Stomach smooth muscle (tissue), 2 donors: ENCODE measurements at regions not wholly inside any gene's neighbourhood (a gene's known extent, or its start where the extent isn't known, plus 50 kb on each side); places are given as distances from the start of the nearest gene placed in this dataset.

Experiments
- H3K27ac ChIP-seq: one replicate; pipeline ENCODE4 v1.7.0; 2013; ENCODE audit warnings: mild to moderate bottlenecking, low read length, inconsistent platforms
- H3K27me3 ChIP-seq, 2 donors: one replicate each; pipeline ENCODE4 v1.7.0; 2013; ENCODE audit warnings: low read length in 2 of 2; ENCODE audit not compliant: insufficient read depth in 2 of 2, control insufficient read depth in 1 of 2
- H3K36me3 ChIP-seq, 2 donors: one replicate each; pipeline ENCODE4 v1.7.0; 2013; ENCODE audit warnings: low read length in 2 of 2; ENCODE audit not compliant: control insufficient read depth in 2 of 2, insufficient read depth in 2 of 2
- H3K4me1 ChIP-seq: one replicate; pipeline ENCODE4 v1.7.0; 2013; ENCODE audit warnings: low read length; ENCODE audit not compliant: control insufficient read depth, insufficient read depth
- H3K4me3 ChIP-seq, 2 donors: one replicate each; pipeline ENCODE4 v1.7.0; 2013; ENCODE audit warnings: low read length in 2 of 2
- H3K9ac ChIP-seq, 2 donors: one replicate each; pipeline ENCODE4 v1.7.0; 2013; ENCODE audit warnings: low read length in 2 of 2, mild to moderate bottlenecking in 1 of 2
- H3K9me3 ChIP-seq, 2 donors: one replicate each; pipeline ENCODE4 v1.7.0; 2013; ENCODE audit warnings: low read length in 2 of 2; ENCODE audit not compliant: control insufficient read depth in 2 of 2
- donor health status: healthy.
- donor health status: Pancreatic carcinoma.

DNA sequence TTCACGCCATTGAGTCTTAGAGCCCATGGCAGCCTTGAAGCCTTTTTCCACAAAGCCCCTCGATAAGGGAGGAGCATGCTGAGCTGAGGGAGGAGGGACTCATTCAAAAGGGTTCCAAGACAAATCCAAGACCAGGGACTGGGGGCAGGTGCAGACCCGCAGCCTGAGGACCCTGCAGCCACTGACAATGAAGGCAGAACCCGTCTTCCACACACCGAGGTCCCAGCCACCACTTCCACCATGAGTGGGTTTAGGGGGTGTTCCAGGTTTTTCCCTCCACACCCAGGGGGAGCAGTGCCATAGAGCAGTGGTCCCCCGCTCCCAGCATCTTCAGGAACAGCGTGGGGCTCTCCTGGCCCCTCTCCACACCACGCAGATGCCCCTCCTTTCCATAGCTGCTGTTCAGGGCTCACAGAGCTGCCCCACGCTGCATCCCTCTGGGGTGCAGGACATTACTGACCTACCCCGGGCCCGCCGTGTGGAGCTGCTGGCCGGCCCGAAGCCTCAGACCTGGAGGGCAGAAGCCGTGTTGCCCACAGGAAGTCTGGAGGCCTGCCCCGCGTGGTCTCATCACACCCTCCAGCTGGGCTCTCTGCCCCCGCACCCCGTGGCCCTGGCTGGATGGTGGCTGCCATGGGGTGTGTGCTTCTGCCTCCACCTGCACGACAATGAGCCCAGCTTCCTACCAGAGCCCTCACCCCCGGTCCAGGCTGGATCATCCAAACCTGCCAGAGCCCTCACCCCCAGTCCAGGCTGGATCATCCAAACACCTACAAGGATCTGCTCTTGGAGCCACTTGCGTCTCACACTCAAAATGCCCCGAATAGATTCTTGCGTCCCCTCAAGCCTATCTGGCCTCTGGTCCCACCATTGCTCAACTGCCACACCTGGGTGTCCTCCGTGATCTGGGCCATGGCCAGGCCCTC lies 220.0 kb upstream of the TCERG1L start:
- no peaks in the 10 kb centered on the region for H3K36me3 ChIP-seq
- no peak overlapping the region for H3K27ac ChIP-seq
- no peak overlapping the region for H3K9ac ChIP-seq
- no peaks in the 10 kb centered on the region for H3K9me3 ChIP-seq
- H3K4me1 ChIP-seq = no peaks in the 10 kb centered on the region
- no peak overlapping the region for H3K4me3 ChIP-seq
- peaks cover 0 to 2% of the 10 kb centered on the region in 2 donors for H3K27me3 ChIP-seq

DNA sequence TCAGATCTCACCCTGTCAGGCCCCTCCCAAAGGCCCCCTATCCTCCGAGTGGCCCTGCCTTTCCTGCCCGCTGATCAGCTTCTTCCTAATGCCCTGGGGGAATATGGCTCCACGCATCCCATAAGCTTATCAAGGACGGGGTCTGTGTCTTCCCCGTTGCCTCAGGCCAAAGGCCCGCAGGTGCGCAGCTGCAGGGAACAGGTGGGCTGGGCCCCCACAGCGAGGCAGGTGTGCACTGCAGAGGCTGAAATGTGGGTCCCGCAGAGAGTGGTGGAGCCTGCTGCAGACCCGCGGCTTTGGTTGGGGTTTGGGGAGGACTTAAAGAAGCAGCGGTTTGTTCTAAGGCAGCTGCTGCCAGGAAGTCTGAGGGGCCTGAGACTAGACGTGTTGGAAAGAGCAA lies 220.8 kb upstream of the TCERG1L start:
- Histone ChIP-seq H3K27me3 (peaks cover 0 to 2% of the 10 kb centered on the region in 2 donors), H3K4me1 (no peaks in the 10 kb centered on the region), H3K9me3 (no peaks in the 10 kb centered on the region), H3K27ac (no peak overlapping the region), H3K4me3 (no peak overlapping the region), H3K36me3 (no peaks in the 10 kb centered on the region), H3K9ac (no peak overlapping the region)

- no peaks in the 10 kb centered on the region for H3K9me3 ChIP-seq
- no peak overlapping the region for H3K9ac ChIP-seq
- peaks cover 0 to 2% of the 10 kb centered on the region in 2 donors for H3K27me3 ChIP-seq
- H3K4me1 ChIP-seq = no peaks in the 10 kb centered on the region
- H3K4me3 ChIP-seq = no peak overlapping the region
- no peaks in the 10 kb centered on the region for H3K36me3 ChIP-seq
- H3K27ac ChIP-seq = no peak overlapping the region
Observed at GRCh38 chr10:131532745-131533341, 221.3 kb upstream of the TCERG1L start.

GRCh38 chr10:131533846-131534526 lies 222.5 kb upstream of the TCERG1L start:
- Histone ChIP-seq H3K9me3 (no peaks in the 10 kb centered on the region), H3K9ac (no peak overlapping the region), H3K4me1 (no peaks in the 10 kb centered on the region), H3K36me3 (no peaks in the 10 kb centered on the region), H3K4me3 (no peak overlapping the region), H3K27ac (no peak overlapping the region), H3K27me3 (peaks cover 0 to 2% of the 10 kb centered on the region in 2 donors)

DNA sequence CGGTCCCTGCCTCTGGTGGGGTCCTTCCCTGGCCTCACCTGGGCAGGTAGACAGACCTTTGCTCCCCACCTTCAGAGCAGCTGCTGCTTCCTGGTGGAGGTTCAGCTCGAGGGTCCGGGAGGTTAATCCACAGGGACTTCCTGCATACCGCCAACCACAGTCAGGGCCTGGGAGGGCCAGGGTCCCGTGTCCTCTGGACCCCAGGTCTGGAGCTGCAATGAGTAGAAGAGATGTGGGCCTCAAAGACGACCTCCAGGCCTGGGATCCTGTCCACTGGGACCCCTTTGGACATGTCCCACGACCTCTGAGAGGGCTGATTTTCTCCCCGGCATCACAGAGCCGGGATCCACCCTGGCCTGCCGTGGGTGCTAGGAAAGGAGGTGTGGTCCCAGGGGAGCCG lies 223.3 kb upstream of the TCERG1L start:
- Histone ChIP-seq H3K9me3 (no peaks in the 10 kb centered on the region), H3K4me1 (no peaks in the 10 kb centered on the region), H3K9ac (no peak overlapping the region), H3K4me3 (no peak overlapping the region), H3K27me3 (peaks cover 0 to 2% of the 10 kb centered on the region in 2 donors), H3K36me3 (no peaks in the 10 kb centered on the region), H3K27ac (no peak overlapping the region)

DNA sequence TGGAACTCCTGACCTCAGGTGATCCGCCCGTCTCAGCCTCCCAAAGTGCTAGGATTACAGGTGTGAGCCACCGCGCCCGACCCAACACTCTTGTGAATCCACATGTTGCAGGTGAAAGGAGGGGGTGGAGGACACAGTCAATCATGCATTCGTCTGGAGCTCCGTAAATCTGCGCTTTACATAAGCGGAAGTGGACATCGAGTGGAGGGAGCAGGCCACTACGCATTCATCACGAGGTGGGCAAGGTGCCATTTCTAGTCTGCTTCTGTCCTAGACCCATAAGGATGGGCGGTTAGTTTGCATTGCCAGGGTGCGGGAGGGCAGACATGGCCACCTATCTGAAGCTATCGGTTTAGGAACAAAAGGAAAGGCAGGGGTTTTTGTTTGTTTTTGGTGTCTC lies 225.2 kb upstream of the TCERG1L start:
- Histone ChIP-seq H3K9ac (no peak overlapping the region), H3K27me3 (peaks cover 0 to 2% of the 10 kb centered on the region in 2 donors), H3K9me3 (no peaks in the 10 kb centered on the region), H3K27ac (no peak overlapping the region), H3K4me3 (no peak overlapping the region), H3K36me3 (no peaks in the 10 kb centered on the region), H3K4me1 (no peaks in the 10 kb centered on the region)

- Histone ChIP-seq H3K27me3 (peaks cover 0 to 3% of the 10 kb centered on the region in 2 donors), H3K36me3 (no peaks in the 10 kb centered on the region), H3K9ac (no peak overlapping the region), H3K27ac (no peak overlapping the region), H3K9me3 (no peaks in the 10 kb centered on the region), H3K4me3 (no peak overlapping the region), H3K4me1 (no peaks in the 10 kb centered on the region)
Observed at GRCh38 chr10:131537281-131537680, 225.8 kb upstream of the TCERG1L start.

DNA sequence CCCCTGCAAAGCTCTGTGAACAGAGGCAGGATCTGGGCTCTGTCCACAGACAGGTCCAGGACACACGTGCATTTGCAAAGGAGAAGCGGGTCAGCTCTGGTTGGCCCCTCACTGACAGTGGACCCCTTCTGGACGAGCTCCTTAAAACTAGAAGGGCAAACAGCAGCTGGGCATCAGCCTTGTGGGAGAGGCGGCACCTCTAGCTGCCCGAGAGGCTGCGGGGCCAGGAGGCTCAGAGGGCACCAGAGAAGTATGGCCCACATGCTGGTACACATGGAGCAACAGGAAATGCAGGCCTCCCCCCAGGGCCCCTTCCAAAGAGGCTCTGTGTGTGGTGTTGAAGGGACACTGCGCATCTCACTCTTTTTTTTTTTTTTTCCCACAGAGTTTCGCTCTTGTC lies 233.0 kb upstream of the TCERG1L start:
- Histone ChIP-seq H3K9me3 (no peaks in the 10 kb centered on the region), H3K4me1 (no peaks in the 10 kb centered on the region), H3K4me3 (no peak overlapping the region), H3K27me3 (peaks cover 0 to 16% of the 10 kb centered on the region in 2 donors), H3K36me3 (no peaks in the 10 kb centered on the region), H3K27ac (no peak overlapping the region), H3K9ac (no peak overlapping the region)

- Histone ChIP-seq H3K9me3 (no peaks in the 10 kb centered on the region), H3K27ac (no peak overlapping the region), H3K4me3 (no peak overlapping the region), H3K36me3 (no peaks in the 10 kb centered on the region), H3K4me1 (no peaks in the 10 kb centered on the region), H3K9ac (no peak overlapping the region), H3K27me3 (peaks cover 0 to 16% of the 10 kb centered on the region in 2 donors)
Observed at GRCh38 chr10:131546086-131546810, 234.7 kb upstream of the TCERG1L start.

- Histone ChIP-seq H3K9ac (no peak overlapping the region), H3K27me3 (peaks cover 0 to 12% of the 10 kb centered on the region in 2 donors), H3K36me3 (no peaks in the 10 kb centered on the region), H3K27ac (no peak overlapping the region), H3K4me3 (no peak overlapping the region), H3K4me1 (no peaks in the 10 kb centered on the region), H3K9me3 (no peaks in the 10 kb centered on the region)
Observed at GRCh38 chr10:131547129-131547799, 235.7 kb upstream of the TCERG1L start.
